ENCODE measurements at regions not wholly inside any gene's neighbourhood (a gene's known extent, or its start where the extent isn't known, plus 50 kb on each side); places are given as distances from the start of the nearest gene placed in this dataset.
"Not testable (repeated sequence)": the region's sequence is repeated elsewhere in the genome, so short reads cannot be mapped to it uniquely, and the experiment has no call there.

DNA sequence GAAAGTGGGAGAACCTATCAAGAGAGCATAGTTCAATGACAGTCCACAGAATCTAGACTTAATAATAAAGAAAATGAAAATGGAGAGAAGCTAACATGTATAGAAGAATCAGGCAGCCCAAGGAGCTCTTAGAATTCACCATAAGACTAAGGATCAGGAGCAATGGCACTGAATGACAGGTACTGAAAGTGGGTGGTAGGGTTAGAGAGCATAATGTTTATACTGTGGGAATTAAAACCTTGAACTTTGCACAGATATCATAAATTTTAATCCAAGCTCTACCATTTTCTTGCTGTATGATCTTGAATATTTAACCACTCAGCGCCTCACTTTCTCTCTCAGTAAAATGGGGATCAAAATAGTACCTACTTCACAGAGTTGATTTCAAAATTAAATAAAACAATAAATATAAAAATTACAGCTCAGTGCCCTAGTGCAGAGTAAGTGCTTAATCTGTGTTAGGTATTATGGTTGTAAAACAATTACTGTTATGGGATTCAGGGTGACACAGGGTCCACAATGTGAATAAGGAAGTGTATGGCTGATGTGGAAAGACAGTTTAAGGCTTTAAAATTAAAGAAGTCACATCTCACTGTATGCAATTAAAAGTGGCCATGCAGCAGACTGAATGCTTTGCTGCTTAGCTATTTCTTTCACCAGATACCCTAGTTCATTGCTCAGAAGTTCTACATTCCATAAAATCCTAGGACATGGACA is 319.8 kb downstream of the HINT1 start:
- no peak for DNase-seq (ENCODE audit: low read depth in 1 of 2, low spot score in 1 of 2)

GRCh38 chr5:130836729-130837649 is 328.1 kb downstream of the HINT1 start:
- DNase-seq (ENCODE audit: low read depth in 1 of 2, low spot score in 1 of 2): no peak

GRCh38 chr5:130817598-130818384 is 347.3 kb downstream of the HINT1 start:
- DNase-seq (ENCODE audit: low read depth in 1 of 2, low spot score in 1 of 2): not testable (repeated sequence)

DNA sequence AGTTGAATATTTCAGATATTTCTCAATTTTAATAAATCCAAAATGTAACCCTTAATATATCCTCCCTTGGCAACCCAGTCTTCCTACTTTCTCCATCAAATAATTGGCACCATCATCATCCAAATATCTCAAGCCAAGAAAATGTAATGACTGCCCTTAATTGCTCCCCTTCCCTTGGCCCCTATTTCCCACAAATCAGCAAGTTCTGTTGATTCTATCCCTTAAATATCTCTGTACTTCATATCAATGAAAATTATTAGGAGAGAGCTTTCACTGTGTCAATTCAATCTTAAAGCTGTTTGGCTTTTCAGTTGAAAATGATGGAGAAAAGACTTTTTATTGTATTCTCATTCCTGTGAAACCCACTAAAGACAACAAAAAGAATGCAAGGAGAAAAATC is 349.8 kb downstream of the HINT1 start:
- no peak for DNase-seq (ENCODE audit: low read depth in 1 of 2, low spot score in 1 of 2)

- no peak for DNase-seq (ENCODE audit: low read depth in 1 of 2, low spot score in 1 of 2)
These were observed 356.4 kb downstream of the HINT1 start for GRCh38 chr5:130808691-130809090.

DNA sequence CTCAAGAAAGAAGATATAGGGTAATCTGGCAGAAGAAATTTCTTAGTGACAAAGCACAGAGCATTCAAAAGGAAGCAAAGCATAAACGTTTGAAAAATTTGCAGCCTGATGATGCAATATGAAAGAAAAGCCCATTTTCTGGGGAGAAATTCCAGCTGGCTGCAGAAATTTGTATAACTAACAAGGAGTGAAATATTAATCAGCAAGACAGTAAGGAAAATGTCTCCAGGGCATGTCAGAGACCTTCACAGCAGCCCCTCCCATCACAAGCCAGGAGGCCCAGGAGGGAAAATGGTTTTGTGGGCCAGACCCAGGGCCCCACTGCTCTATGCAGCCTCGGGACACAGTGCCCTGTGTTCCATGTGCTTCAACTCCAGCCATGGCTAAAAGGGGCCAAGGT is 359.4 kb downstream of the HINT1 start:
- no peak for DNase-seq (ENCODE audit: low read depth in 1 of 2, low spot score in 1 of 2)

- DNase-seq (ENCODE audit: low read depth in 1 of 2, low spot score in 1 of 2): no peak
These were observed 360.0 kb downstream of the HINT1 start for GRCh38 chr5:130805036-130805435.

DNA sequence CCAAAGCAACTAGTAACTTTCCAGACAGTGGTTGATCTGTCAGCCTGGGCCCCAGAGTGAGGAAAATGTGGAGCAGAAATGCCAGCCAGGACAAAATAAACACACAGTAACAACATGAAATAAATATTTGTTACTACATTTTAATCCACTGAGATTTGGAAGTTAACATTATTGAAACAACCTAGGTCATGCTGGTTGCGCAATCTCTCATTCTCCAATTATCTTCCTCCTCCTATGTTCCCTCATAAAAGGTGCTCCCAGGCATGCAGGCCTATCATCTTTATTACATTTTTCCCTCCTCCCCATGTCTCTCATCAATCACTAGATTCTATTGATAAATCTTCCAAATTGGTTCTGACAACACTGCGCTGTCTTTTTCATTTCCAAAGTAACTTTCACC is 363.1 kb downstream of the HINT1 start:
- no peak for DNase-seq (ENCODE audit: low read depth in 1 of 2, low spot score in 1 of 2)

- DNase-seq (ENCODE audit: low read depth in 1 of 2, low spot score in 1 of 2): no peak
These were observed 366.0 kb downstream of the HINT1 start for GRCh38 chr5:130799015-130799414.

GRCh38 chr5:130797303-130797702 is 367.8 kb downstream of the HINT1 start:
- no peak for DNase-seq (ENCODE audit: low read depth in 1 of 2, low spot score in 1 of 2)

DNA sequence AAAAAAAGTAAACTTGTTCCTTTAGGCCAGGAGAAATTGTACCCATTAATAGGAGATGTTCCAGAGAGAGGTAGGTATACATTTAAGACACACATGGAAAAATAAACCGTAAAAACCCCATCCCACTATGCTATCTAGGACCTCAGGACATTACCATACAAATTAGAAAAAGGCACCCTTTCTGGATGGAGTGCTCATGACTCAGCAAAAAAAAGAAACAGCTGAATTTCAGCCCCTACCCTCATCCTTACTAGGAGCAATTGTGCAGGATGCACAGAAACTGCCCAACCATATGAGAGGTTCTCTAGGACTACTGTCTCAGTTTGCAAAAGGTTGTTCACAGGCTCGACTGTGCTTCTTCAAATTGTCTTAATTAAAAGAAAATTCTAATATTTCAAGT is 368.2 kb downstream of the HINT1 start:
- no peak for DNase-seq (ENCODE audit: low read depth in 1 of 2, low spot score in 1 of 2)

DNA sequence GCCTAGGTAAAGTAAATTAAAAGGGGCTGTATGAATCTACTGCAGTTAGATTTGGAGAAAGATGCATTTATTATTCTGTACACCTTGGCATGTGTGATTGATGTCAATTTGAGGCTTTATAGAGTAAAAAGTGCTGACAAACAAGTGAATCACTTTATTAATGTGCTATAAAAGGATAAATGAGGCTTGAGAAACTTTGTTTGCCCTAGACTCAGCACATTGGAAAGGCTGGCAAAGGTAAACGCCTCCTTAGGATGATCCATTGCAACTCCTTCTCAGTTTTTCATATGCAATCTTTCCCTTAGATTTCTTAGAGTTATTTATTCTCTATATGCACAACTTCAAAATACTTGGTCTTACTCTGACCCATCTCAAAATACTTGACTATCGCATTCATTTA is 369.0 kb downstream of the HINT1 start:
- no peak for DNase-seq (ENCODE audit: low read depth in 1 of 2, low spot score in 1 of 2)

DNA sequence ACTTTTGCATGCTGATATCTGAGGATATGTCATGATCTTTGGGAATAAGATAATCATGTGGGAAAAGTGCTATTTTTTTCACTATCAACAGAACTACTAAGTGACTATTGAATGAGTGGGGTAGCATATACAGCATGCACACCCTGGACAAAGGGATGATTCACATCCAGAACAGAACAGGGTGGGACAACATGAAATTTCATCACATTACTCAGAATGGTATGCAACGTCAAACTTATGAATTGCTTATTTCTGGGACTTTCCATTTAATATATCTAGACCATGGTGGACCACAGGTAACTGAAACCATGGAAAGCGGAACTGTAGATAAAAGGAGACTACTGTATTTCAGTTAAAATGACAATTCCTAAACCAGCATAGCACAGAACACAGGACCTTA is 370.0 kb downstream of the HINT1 start:
- DNase-seq (ENCODE audit: low read depth in 1 of 2, low spot score in 1 of 2): no peak

DNA sequence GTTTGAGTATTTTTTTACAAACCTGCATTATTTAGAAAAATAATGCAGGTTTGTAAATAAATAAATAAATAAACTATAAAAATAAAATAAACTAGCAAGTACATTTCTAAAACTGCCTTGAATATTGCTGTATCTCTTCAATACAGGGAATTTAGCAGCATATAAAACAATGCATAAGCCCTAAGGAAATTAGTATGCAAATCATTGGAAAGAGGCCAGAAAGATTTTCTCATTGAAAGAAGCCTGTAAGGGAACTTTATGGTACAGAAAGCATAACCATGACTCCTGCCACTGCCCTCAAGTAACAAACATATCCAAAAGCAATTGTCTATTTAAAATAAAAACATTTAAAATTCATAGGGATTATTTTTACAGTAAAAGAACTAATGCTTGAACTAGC is 387.3 kb downstream of the HINT1 start:
- no peak for DNase-seq (ENCODE audit: low read depth in 1 of 2, low spot score in 1 of 2)

DNA sequence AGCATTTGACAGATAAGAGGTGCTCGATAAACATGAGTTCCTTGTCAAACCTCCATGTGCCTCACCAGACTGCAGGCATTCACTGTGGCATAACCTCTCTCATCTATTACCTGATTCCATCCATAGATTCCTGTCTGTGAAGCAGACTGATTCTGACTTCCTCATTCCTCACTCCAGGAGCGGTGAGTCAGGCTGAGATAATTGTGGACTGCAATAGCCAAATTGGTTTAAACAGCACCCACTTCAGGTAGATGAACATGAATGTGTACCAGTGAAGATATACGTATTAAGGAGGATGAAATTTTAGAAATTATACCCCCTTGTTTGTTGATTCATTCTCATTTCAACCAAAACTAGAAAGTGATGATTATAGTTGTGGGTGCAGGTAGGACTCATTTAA is 391.2 kb downstream of the HINT1 start:
- DNase-seq (ENCODE audit: low read depth in 1 of 2, low spot score in 1 of 2): no peak

DNA sequence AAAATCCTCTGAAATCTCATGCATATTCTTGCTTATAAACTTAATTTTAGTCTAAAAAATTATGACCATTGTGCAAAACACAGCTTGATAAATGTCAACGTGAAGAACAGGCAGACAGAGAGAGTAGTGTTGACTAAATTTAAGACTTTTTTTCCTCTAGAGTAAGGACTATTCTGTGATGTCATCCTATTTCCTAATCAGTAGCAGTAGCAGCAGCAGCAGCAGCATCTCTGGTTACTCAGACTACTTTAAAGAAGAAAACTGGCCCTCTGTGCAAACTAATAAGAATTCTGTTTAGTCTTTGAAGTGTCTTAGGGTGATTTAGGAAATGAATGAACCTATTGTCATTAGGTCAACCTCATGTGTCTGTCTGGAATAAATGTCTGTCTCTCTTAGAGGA is 403.0 kb downstream of the HINT1 start:
- DNase-seq (ENCODE audit: low read depth in 1 of 2, low spot score in 1 of 2): no peak

DNA sequence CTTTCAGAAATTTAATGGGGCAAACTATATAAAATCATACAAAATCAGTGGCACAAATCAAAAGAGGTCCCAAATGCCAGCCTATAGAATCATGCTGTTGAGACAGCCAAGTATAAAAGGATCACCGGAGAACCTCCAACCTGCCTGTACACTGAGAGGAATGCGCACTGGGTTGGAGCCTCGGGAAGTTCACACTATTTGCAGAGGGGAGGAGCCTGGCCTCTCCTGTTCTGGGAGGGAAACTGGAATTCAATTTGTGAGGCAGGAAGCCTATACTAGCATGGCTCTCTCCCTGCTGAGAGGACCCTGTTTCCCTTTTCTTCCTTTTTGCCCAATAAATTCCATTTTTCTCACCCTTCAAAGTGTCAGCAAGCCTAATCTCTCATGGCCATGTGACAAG is 406.0 kb downstream of the HINT1 start:
- no peak for DNase-seq (ENCODE audit: low read depth in 1 of 2, low spot score in 1 of 2)

- DNase-seq (ENCODE audit: low read depth in 1 of 2, low spot score in 1 of 2): no peak
These were observed 417.5 kb downstream of the HINT1 start for GRCh38 chr5:130747556-130747955.

- not testable (repeated sequence) for DNase-seq (ENCODE audit: low read depth in 1 of 2, low spot score in 1 of 2)
These were observed 418.4 kb downstream of the HINT1 start for GRCh38 chr5:130746641-130747040.

DNA sequence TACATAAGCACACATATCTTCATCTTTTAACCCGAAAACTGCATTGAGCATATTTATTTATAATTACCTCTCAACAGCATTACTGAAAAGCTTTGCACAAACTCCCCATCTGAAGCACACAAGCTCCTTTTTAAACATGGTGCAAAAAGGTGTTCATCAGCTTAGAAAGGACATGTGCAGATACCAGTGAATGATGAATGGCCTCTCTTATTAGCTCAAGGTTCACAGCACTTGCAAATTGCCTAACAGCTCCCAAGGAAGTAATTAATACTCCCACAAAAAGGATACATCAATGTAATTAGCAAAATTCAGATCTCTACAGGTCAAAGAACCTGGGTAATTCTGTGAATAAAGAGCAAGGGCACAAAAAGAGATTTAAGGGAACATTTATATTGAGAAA is 422.0 kb downstream of the HINT1 start:
- DNase-seq (ENCODE audit: low read depth in 1 of 2, low spot score in 1 of 2): no peak

GRCh38 chr5:130740047-130740569 is 424.9 kb downstream of the HINT1 start:
- DNase-seq (ENCODE audit: low read depth in 1 of 2, low spot score in 1 of 2): no peak

Data from activated CD4-positive, alpha-beta T cell treated with anti-CD3 and anti-CD28 coated beads, Interleukin-2, amount 50 U/mL, for 24 hours (primary cell).